GM21526 (cell line): ENCODE measurements at regions not wholly inside any gene's neighbourhood (a gene's known extent, or its start where the extent isn't known, plus 50 kb on each side); places are given as distances from the start of the nearest gene placed in this dataset.
A peak's percentile ranks its signal among the peaks of the same experiment; 100 is the strongest.

Experiments
- ATAC-seq: cut with Tn5 transposase; IDR thresholded peaks from one replicate; pipeline ENCODE4 v1.9.1; 2021; ENCODE audit warnings: moderate library complexity; ENCODE audit not compliant: unreplicated experiment, low FRiP score

GRCh38 chr2:2935445-2936149 is 442.0 kb downstream of the EIPR1 start:
- no peak for ATAC-seq

GRCh38 chr2:2933426-2933825 is 444.2 kb downstream of the EIPR1 start:
- ATAC-seq, result no peak

- no peak for ATAC-seq
Measured at GRCh38 chr2:2932692-2933305, 444.8 kb downstream of the EIPR1 start.

- no peak for ATAC-seq
Measured at GRCh38 chr2:2932189-2932588, 445.4 kb downstream of the EIPR1 start.

- ATAC-seq, result no peak
Measured at GRCh38 chr2:2931318-2932075, 446.1 kb downstream of the EIPR1 start.

- no peak for ATAC-seq
Measured at GRCh38 chr2:2930841-2931240, 446.8 kb downstream of the EIPR1 start.

GRCh38 chr2:2926858-2927175 is 450.8 kb downstream of the EIPR1 start:
- peak; percentile 55 for ATAC-seq

- peak; percentile 83 for ATAC-seq
Measured at GRCh38 chr2:2926009-2926857, 451.4 kb downstream of the EIPR1 start.

GRCh38 chr2:2922156-2922555 is 455.5 kb downstream of the EIPR1 start:
- no peak for ATAC-seq

- ATAC-seq, result no peak
Measured at GRCh38 chr2:2921011-2921720, 456.5 kb downstream of the EIPR1 start.

- ATAC-seq, result no peak
Measured at GRCh38 chr2:2919574-2920365, 457.8 kb downstream of the EIPR1 start.

GRCh38 chr2:2919026-2919425 is 458.6 kb downstream of the EIPR1 start:
- no peak for ATAC-seq

GRCh38 chr2:2916621-2917020 is 461.0 kb downstream of the EIPR1 start:
- ATAC-seq, result no peak

GRCh38 chr2:2914252-2914651 is 463.4 kb downstream of the EIPR1 start:
- no peak for ATAC-seq

- no peak for ATAC-seq
Measured at GRCh38 chr2:2913601-2914120, 464.0 kb downstream of the EIPR1 start.

GRCh38 chr2:2912731-2913130 is 464.9 kb downstream of the EIPR1 start:
- no peak for ATAC-seq

GRCh38 chr2:2912293-2912692 is 465.3 kb downstream of the EIPR1 start:
- no peak for ATAC-seq

GRCh38 chr2:2910259-2910658 is 467.4 kb downstream of the EIPR1 start:
- ATAC-seq, result no peak
